Retina (tissue), 1 donor: ENCODE measurements at regions not wholly inside any gene's neighbourhood (a gene's known extent, or its start where the extent isn't known, plus 50 kb on each side); places are given as distances from the start of the nearest gene placed in this dataset.
"Not testable (repeated sequence)": the region's sequence is repeated elsewhere in the genome, so short reads cannot be mapped to it uniquely, and the experiment has no call there.

ENCODE experiments used
- DNase-seq: peaks from one replicate; pipeline ENCODE4 v3.0.0-alpha.2; 2016

DNA sequence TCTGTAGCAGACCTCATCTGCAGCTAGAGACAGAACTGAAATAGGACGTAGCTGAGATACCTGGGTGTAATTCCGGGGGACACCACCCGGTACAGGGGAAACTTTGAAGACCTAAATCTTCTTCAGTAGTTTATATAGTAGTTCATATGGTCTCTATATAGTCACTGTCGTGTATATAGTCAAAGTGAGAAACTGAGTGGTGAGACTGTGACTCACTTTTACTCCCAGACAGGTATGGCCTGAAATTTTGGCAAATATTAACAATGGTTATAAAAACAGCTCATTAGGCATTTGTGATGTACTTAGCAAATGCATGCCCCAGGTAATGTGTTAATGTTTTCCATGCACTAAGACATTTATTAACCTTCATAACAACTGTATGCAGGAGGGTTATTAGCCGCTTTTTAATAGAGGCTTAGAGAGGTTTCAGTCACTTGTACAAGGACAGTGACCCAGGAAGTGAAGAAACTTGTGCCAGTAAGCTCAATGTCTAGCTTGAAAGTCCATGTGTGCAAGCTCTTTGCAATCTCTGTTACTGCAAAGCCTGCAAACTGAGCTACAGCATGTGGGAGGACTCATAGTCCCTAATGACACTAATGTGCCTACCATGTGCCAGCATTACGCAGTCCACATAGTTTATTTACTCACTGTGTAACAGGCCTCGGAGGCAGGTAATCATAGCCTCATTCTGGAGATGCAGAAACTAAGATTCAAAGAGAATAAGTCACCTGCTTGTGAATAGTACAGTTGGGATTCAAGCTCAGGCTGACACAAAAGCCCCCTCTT is 165.4 kb upstream of the CHD6 start:
- no peak for DNase-seq

DNA sequence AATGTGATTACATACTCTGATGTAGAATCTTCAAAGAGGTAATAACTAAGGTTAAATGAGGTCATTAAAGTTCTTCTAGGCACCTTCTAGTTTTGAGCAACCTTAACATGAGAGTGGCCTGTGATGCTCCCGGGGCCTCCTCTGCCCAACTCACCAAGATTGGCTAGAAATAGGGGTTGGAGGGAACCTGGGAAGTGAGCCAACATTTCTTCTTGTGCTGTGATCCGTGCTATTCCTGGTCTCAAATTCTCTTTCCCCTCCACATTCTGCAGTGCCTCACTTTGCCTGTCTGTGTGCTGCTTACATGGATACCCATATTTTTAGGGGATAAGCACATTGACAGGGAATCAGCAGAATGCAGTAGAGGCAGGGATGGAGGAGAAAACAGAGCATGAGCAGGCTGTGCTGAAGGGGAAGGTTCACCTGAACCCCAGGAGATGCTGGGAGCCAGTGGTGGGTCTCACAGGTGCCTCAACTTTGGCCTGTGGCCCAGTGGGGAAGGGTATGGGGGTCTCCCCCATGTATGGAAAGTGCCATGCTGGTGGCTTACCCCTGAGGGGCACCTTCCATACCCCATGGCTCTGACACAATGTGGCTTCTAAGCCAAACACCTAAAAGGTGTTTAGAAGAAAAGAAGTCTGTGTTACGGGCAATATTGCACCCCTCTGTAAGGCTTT is 164.7 kb upstream of the CHD6 start:
- DNase-seq: no peak

DNA sequence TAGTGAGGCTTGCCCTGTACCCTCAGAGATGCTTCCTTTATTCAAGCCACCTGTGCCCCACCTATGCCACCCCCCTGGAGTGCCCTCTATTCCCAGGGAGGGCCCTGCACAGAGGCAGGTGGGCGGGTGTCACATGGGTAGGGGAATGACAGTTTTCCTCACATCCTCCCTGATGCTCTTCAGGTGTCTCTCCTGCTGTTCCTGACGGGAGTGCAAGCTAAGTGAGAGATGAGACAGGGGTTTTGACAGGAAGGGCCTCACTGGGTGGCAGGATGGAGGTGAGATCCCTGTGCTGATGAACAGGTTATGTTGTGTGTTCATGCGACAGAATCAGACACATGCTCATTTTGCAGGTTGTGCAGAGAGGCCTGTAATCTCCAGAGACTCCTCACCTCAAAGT is 164.1 kb upstream of the CHD6 start:
- no peak for DNase-seq

DNA sequence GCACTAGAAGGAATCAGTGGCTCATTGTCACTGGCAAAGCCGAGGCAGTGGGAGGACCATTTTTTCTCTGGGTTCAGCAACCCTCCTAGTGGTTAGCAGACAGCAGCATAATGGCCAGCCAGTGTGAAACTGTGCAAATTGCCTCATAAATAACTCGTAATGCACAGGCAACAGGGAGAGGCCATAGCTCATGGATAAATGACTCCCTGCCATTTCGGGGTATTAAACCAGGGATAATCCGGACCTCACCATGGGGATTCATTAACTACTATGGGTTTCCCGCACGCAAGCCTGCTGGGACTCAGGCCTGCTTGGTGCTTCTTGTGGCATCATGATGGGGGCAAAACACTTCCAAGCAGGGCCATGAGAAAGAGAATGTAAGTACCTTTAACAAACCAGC is 158.2 kb upstream of the CHD6 start:
- DNase-seq: peak; percentile 22

DNA sequence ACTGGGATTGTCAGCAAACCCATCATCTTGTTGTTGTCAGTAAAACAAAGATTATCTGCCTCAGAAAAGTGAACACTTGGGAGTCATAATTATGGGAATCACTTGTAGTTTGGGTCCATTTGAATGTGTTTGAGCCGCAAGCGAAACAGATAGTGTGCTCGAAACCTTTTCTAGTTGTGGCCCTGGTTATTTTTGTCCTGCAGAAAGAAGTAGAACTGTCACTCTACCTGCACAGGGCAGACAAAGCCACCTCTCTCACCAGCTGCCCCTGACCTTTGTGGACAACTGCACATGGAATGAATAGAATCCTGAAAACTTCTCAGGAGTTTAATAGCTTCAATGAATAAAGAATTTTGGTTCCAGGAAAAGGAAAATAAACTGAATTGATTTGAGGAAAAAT is 156.1 kb upstream of the CHD6 start:
- no peak for DNase-seq

DNA sequence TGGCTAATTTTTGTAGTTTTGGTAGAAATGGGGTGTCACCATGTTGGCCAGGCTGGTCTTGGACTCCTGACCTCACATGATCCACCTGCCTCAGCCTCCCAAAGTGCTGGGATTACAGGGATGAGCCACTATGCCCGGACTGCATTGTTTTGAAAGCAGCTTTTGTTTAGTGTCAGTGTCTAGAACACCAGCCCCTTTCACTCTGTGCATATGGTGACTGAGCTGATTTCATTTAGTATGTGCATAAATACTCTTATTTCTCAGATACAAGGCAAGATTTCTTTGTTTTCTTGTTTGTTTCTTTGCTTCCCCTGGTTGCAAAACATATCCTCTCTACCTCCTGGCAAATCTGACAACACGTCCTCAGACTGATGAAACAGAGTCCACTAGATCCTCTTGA is 152.8 kb upstream of the CHD6 start:
- no peak for DNase-seq

- DNase-seq: no peak
Observed at GRCh38 chr20:41770427-41770826, 152.2 kb upstream of the CHD6 start.

- DNase-seq: no peak
Observed at GRCh38 chr20:41769592-41770018, 151.4 kb upstream of the CHD6 start.

- DNase-seq: no peak
Observed at GRCh38 chr20:41750137-41750536, 132.0 kb upstream of the CHD6 start.

GRCh38 chr20:41748756-41749582 is 130.8 kb upstream of the CHD6 start:
- no peak for DNase-seq

DNA sequence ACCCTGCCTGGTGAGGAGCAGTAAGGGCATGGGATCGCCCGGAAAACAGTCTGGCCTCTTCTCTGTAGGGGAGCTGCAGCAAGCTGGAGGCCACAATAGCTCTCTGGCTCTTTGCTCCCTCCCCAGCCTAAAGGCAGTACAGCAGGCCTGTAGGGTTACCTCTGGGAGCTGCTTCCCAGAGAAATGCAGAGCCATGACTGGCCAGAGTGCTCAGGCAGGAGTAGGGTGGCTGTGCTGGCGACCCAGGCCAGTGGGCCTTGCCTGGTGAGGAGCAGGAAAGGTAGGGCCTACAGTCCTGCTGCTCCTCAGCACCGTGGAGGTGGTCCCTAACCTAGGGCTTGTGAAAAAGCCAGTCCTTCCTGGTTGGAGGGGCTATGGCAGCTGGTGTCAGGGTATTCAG is 129.9 kb upstream of the CHD6 start:
- no peak for DNase-seq

DNA sequence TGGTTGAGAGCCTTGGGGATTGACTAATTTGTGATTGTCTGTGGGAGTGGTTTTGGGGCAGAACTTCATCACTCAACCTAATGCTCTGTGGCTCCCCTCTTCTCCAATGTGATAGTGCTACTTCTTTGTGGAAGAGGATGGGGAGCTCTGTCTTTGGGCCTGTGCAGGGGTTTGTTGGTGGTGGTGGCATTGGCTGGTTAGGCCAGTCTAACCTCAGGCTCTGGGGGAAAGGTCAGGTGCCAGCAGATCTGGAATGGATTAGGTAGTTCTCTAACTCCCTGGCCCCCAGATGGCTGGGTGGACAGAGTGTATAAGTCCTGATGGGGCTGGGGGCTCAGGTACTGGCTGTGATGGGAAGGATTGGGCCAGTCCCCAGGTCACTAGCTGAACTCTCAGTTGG is 129.0 kb upstream of the CHD6 start:
- DNase-seq: no peak

DNA sequence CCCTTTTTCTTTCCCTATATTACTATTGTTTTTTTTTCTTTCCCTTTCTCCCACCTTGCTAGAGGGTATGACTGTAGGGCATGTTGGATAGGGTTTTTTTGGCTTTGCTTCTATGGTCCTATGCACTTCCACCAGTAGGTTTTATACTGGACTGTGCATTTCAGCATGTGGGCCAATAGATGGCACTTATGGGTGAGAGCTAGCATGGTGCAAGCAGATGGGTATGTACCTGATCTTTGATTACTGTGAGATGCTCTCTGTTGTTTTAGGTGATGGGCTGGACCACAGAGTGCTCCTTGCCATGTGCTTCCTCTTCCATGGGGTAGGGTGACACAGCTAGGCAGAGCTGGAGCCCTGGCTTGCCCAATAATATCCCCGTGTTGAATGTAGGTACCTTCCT is 128.5 kb upstream of the CHD6 start:
- DNase-seq: no peak

- peak; percentile 74 for DNase-seq
Observed at GRCh38 chr20:41738604-41739206, 120.5 kb upstream of the CHD6 start.

DNA sequence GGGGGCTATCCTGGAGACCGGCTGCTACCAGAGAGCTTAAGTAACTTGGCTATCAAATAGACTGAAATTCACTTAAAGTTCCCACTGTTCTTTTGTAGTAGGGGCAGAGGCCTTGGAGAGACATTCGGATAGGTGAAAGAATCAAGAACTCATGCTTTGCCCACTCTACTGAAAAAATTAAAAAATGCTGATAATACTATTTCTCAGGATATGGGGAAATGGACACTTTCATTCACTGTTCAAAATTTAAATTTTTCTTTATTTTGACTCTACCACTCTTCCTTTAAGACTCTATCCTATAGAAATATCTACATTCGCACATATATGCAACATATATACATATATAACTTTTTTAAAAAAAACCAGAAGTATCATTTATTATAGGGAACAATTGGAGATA is 117.8 kb upstream of the CHD6 start:
- DNase-seq: no peak

DNA sequence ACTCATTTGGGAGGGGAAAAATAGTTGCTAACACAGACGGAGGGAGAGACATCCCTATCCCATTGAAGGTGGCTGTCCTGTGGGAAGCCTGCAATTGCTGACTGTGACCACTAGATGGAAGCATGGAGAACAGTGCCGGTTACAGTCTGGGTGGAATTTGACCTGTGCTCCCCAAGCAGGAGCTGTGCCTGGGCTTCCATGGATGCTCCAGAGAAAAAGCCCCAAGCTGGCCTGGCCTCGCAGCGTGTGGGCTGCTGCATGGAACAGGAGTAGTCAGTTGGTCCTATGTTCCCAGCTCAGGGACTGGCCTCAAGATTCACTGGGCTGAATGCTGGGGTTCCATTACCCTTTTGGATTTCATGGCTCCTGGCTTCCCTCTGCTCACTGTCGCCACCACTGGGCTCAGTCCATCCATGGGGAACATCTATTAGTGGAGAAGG is 116.3 kb upstream of the CHD6 start:
- DNase-seq: peak; percentile 60

- DNase-seq: no peak
Observed at GRCh38 chr20:41733151-41733550, 115.0 kb upstream of the CHD6 start.

GRCh38 chr20:41731198-41731597 is 113.0 kb upstream of the CHD6 start:
- not testable (repeated sequence) for DNase-seq

DNA sequence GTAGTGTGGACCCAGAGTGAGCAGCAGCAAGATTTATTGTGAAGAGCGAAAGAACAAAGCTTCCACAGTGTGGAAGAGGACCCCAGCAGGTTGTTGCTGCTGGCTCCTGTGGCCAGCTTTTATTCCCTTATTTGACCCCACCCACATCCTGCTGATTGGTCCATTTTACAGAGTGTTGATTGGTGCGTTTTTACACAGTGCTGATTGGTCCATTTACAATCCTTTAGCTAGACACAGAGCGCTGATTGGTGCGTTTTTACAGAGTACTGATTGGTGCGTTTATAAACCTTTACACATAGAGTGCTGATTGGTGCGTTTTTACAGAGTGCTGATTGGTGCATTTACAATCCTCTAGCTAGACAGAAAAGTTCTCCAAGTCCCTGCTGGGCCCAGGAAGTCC is 109.5 kb upstream of the CHD6 start:
- not testable (repeated sequence) for DNase-seq

- DNase-seq: no peak
Observed at GRCh38 chr20:41726727-41727126, 108.5 kb upstream of the CHD6 start.

DNA sequence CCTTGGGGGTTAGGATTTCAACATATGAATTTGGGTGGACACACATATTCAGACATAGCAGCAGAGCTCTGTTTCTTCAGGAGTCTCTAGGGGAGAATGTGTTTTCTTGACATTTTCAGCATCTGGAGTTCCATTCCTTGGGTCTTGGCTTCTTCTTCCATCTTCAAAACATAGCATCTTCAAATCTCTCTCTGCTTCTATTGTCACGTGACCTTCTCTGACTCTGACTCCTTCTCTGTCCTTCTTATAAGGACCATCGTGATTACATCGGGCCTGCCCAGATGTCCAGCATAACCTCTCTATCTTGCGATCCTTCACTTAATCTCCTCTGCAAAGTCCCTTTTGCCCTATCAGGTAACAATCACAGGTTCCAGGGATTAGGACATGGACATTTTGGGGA is 101.0 kb upstream of the CHD6 start:
- DNase-seq: no peak

DNA sequence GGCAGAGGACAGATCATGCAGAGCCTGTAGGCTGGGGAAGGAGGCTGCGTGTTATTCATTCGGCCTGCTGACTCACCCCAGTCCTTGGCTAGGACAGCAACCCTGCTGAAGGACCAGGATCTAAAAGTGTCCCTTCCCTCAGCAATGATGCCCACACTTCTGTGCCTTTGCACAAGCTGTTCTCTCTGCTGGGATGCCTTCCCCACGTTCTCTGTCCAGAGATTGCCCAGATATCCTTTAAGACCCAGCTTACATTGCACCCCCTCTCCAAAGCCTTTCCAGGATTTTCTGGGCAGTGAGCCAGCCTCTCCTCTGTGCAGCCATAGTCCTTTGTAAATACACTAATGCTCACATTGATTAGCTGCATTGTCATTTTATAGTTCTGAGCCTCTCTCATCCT is 99.3 kb upstream of the CHD6 start:
- DNase-seq: peak; percentile 8

GRCh38 chr20:41716911-41717310 is 98.7 kb upstream of the CHD6 start:
- no peak for DNase-seq
